PC-9 (cell line): ENCODE measurements at regions not wholly inside any gene's neighbourhood (a gene's known extent, or its start where the extent isn't known, plus 50 kb on each side); places are given as distances from the start of the nearest gene placed in this dataset.

Experiments
- BruUV-seq: library from RNA; stranded (reverse); fragments of 400-500 nt; replicated peaks from 2 replicates; lab custom pipeline; 2021; lab: Mats Ljungman, UMichigan
- CTCF ChIA-PET: fragments of 300-600 bp; sonication (Branson Sonifier 250); formaldehyde crosslinking; loops from one replicate; lab custom pipeline; 2022; ENCODE audit warnings: antibody characterized with exemption; lab: Charles Lee
- POLR2A ChIA-PET: fragments of 300-600 bp; sonication (Branson Sonifier 250); formaldehyde crosslinking; loops from one replicate; lab custom pipeline; 2022; ENCODE audit warnings: antibody characterized with exemption; ENCODE audit not compliant: unreplicated experiment; lab: Charles Lee
- DNase-seq, 2 experiments: peaks; one replicate each; pipeline versions ENCODE4 v3.0.0 to v3.0.0-alpha.2; 2015 to 2022; ENCODE audit warnings: mixed read lengths in 1 of 2
- H2AFZ ChIP-seq: fragments of 200-600 bp; sonication (generic); 2 replicates; pipeline ENCODE4 v1.8.1; 2017; ENCODE audit warnings: antibody characterized with exemption
- H3F3A ChIP-seq: fragments of 200-600 bp; sonication (generic); 2 replicates; pipeline ENCODE4 v1.8.1; 2017; ENCODE audit warnings: antibody characterized with exemption, mild to moderate bottlenecking, low read depth; ENCODE audit not compliant: insufficient read depth
- H3K27ac ChIP-seq: fragments of 200-600 bp; sonication (generic); 2 replicates; pipeline ENCODE4 v1.6.1; 2016; ENCODE audit warnings: mixed run types
- H3K27me3 ChIP-seq: fragments of 200-600 bp; sonication (generic); 2 replicates; pipeline ENCODE4 v1.6.1; 2016; ENCODE audit warnings: low read depth, mixed run types; ENCODE audit not compliant: insufficient read depth
- H3K36me3 ChIP-seq: fragments of 200-600 bp; sonication (generic); 2 replicates; pipeline ENCODE4 v1.6.1; 2016; ENCODE audit warnings: low read depth, mixed run types
- H3K4me1 ChIP-seq: fragments of 200-600 bp; sonication (generic); replicated peaks from 2 replicates; pipeline ENCODE4 v1.6.1; 2016; ENCODE audit warnings: mixed run types; ENCODE audit not compliant: insufficient read depth
- H3K4me2 ChIP-seq: fragments of 200-600 bp; sonication (generic); 2 replicates; pipeline ENCODE4 v1.6.1; 2017; ENCODE audit warnings: mixed run types
- H3K4me3 ChIP-seq: fragments of 200-600 bp; sonication (generic); 2 replicates; pipeline ENCODE4 v1.6.1; 2016; ENCODE audit warnings: mixed run types
- H3K79me2 ChIP-seq: fragments of 200-600 bp; sonication (generic); 2 replicates; pipeline ENCODE4 v1.6.1; 2017; ENCODE audit warnings: low read depth, mixed run types
- H3K9me2 ChIP-seq: fragments of 200-600 bp; sonication (generic); 2 replicates; pipeline ENCODE4 v1.8.1; 2017; ENCODE audit warnings: mild to moderate bottlenecking; ENCODE audit not compliant: insufficient read depth
- H3K9me3 ChIP-seq: fragments of 200-600 bp; sonication (generic); 2 replicates; pipeline ENCODE4 v1.8.1; 2016; ENCODE audit warnings: low read depth; ENCODE audit not compliant: insufficient read depth
- H4K20me1 ChIP-seq: fragments of 200-600 bp; sonication (generic); 2 replicates; pipeline ENCODE4 v1.8.1; 2017; ENCODE audit not compliant: insufficient read depth
- EZH2 ChIP-seq: fragments of 200-600 bp; sonication (generic); IDR thresholded peaks from 2 replicates; pipeline ENCODE4 v1.8.0; 2017; ENCODE audit warnings: antibody characterized with exemption, low read depth
- intact Hi-C: fragments of 100-400 bp; cut with micrococcal nuclease; formaldehyde crosslinking; loops from one replicate; pipeline ENCODE4 v1.10.0; 2022; ENCODE audit not compliant: unreplicated experiment
- TF ChIP-seq, protein P1 (sequence below): fragments of 200-600 bp; sonication (generic); conservative IDR thresholded peaks from 2 replicates; pipeline ENCODE4 v1.6.1; 2017; ENCODE audit warnings: mixed run types, antibody characterized with exemption, mild to moderate bottlenecking, moderate library complexity

DNA sequence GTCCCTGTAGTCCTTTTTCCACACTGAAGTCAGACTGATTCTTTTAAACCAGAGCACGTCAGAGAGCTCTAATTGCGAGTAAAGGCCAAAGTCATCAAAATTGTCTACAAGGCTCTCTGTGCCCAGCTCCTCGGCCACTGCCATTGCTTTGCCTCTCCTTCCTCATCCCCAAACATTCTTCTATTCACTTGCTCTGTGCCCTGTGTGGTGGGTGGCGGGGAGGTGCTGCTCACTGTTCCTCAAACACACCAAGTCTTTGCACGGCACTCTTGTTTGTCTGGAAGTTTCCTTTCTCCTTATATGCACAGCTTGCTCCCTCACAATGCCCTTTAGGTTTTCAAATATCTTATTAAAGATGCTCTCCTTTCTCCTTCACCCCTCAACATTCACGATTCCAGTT, 100.1 kb upstream of the FSHR start:
- Histone ChIP-seq H3K4me2 (no peak overlapping the region), H2AFZ (no peak overlapping the region), H3K27me3 (no peaks in the 10 kb centered on the region), H3K4me1 (no peaks in the 10 kb centered on the region), H4K20me1 (no peaks in the 10 kb centered on the region; the same call in 1 of the 2 replicates), H3K79me2 (no peaks in the 10 kb centered on the region), H3K9me2 (no peaks in the 10 kb centered on the region; the same call in 1 of the 2 replicates), H3K9me3 (no peaks in the 10 kb centered on the region), H3K27ac (no peak overlapping the region), H3K36me3 (no peaks in the 10 kb centered on the region), H3F3A (no peaks in the 10 kb centered on the region), H3K4me3 (no peak overlapping the region)
- intact Hi-C loops, result no loop called here
- no TSS peak for BruUV-seq
- no peak for TF ChIP-seq EZH2
- TF ChIP-seq, protein P1, sequence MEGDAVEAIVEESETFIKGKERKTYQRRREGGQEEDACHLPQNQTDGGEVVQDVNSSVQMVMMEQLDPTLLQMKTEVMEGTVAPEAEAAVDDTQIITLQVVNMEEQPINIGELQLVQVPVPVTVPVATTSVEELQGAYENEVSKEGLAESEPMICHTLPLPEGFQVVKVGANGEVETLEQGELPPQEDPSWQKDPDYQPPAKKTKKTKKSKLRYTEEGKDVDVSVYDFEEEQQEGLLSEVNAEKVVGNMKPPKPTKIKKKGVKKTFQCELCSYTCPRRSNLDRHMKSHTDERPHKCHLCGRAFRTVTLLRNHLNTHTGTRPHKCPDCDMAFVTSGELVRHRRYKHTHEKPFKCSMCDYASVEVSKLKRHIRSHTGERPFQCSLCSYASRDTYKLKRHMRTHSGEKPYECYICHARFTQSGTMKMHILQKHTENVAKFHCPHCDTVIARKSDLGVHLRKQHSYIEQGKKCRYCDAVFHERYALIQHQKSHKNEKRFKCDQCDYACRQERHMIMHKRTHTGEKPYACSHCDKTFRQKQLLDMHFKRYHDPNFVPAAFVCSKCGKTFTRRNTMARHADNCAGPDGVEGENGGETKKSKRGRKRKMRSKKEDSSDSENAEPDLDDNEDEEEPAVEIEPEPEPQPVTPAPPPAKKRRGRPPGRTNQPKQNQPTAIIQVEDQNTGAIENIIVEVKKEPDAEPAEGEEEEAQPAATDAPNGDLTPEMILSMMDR, result no peak
- DNase-seq, result no peak
- CTCF ChIA-PET, result no interaction called here
- POLR2A ChIA-PET, result no interaction called here

DNA sequence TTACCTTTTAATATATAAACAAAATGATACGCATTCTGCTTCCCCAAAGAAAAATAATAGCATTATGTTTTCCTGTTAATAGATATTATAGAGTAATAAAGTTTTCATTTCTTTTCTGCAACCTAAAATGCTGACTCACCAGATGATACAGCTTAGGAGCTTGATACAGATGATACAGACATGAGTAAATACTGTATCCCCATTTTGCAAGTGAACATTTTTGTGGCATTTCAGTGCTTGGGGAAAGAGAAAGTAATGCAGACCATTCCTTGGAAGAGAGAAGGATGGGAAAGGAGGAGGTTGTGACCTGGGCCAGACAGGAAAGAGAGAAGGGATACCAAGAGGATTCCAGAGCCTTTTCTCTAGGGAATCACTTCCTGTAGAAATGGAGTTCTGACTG, 97.5 kb upstream of the FSHR start:
- ChIA-PET POLR2A (no interaction called here), CTCF (no interaction called here)
- Histone ChIP-seq H3K4me3 (no peak overlapping the region), H3K27ac (no peak overlapping the region), H2AFZ (no peak overlapping the region), H3K9me2 (no peaks in the 10 kb centered on the region), H3K79me2 (no peaks in the 10 kb centered on the region), H4K20me1 (no peaks in the 10 kb centered on the region; the same call in 1 of the 2 replicates), H3K4me1 (0 out of 2 replicates have a peak, but pooled peaks cover 3% of the 10 kb centered on the region), H3K36me3 (no peaks in the 10 kb centered on the region), H3K27me3 (no peaks in the 10 kb centered on the region), H3F3A (no peaks in the 10 kb centered on the region), H3K4me2 (no peak overlapping the region), H3K9me3 (no peaks in the 10 kb centered on the region)
- no TSS peak for BruUV-seq
- TF ChIP-seq EZH2, result no peak
- TF ChIP-seq, protein P1, result no peak
- intact Hi-C loops, result no loop called here
- DNase-seq, result no peak

DNA sequence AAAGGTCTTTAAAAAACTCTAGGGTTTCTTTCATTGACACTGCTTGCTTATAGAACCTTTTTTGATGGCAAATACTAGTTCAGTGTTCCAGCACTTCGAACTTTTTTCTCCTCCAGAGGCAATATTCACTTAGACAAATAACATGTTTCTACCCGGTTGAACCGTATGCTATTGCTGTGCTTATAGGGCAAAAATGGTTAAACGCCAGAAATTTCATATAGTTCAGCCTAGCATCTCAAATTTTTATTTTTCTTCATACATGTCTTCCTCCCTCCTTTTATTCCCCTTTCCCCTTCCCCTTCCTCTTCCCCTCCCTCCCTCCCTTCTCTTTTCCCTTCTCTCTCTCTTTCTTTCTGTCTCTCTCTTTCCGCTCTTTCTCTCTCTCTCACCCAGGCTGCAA, 96.9 kb upstream of the FSHR start:
- no TSS peak for BruUV-seq
- Histone ChIP-seq H3K9me2 (no peaks in the 10 kb centered on the region), H3K9me3 (no peaks in the 10 kb centered on the region), H3K36me3 (no peaks in the 10 kb centered on the region), H3K79me2 (no peaks in the 10 kb centered on the region), H3K4me2 (no peak overlapping the region), H2AFZ (no peak overlapping the region), H3K4me3 (no peak overlapping the region), H4K20me1 (no peaks in the 10 kb centered on the region; the same call in 1 of the 2 replicates), H3K27ac (no peak overlapping the region), H3F3A (no peaks in the 10 kb centered on the region), H3K4me1 (0 out of 2 replicates have a peak, but pooled peaks cover 3% of the 10 kb centered on the region), H3K27me3 (no peaks in the 10 kb centered on the region)
- intact Hi-C loops, result no loop called here
- DNase-seq, result no peak
- TF ChIP-seq EZH2, result no peak
- TF ChIP-seq, protein P1, result no peak
- POLR2A ChIA-PET, result no interaction called here
- CTCF ChIA-PET, result no interaction called here
